DMS79 (cell line): ENCODE measurements at regions not wholly inside any gene's neighbourhood (a gene's known extent, or its start where the extent isn't known, plus 50 kb on each side); places are given as distances from the start of the nearest gene placed in this dataset.

Source experiments
- DNase-seq: peaks from one replicate; lab custom pipeline; 2025; lab: John Stamatoyannopoulos, UW

DNA sequence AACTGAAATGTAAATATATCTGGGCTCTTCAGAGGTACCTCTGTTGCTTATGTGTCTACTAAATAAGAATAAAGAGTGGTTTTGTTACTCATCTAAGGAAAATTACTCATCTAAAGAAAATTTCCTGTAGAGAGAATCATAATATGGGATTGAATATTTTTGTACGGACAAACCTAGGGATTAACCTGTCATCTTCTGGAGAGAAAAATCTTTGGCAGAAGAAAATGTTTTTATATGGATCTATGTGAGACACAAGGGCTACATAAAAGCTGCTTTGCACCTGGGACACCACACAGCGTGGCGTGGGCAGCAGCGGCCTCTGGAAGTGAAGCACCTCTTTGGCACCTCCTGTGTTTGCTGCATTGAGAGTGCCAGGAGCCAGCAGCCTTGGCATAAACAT, 242.9 kb upstream of the DACH1 start:
- no peak for DNase-seq

DNA sequence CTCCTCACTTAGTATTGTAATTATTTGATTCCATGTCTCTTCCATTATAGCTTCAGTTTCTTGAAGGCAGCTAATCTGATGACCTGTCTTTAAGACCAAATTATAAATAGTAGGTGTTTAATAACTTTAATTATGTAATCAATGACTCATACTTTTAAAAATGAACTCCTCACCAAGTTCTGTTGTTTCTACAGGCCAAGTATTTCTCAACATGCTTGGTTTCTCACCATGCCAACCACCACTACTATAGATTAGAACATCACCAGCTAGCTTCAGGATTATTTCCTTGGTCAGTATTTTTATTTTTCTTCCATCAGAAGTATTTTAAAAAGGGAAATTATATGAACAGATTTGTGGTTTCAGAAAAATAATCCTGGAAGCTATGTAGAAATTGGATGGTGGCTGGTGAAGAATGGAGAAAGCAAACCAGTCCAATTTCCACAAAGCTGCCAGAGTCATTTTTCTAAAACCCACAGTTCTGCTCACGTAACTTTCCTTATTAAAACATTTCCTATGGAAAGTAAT, 237.7 kb upstream of the DACH1 start:
- DNase-seq = no peak

DNA sequence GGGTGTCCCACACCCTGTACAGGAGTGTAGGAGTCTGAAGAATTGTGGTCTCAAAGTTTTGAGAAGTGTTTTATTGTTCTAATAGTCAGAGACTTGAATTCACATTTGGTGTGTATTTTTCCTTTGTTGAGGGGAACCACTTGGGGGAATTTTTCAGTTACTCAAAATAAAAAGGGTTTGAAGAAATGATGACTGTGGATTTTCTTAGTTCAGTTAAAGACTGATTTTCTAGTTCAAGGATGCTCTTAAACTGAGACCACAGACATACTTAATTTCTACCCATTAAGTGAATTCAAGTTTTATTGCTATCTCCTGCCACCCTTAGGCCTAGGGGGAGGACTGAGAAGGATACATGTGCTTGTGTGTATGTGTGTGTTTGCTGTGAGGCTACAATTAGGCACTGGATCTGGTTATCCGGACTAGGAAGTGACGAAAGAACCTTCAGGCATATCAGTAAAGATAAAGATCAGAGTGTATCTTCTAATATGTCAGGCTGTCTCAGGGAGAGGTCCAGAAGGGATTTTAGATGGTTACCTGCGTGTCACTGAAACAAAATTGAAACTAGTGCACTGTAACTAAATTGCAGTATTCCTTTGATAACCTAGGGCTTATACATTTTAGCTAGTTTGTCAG, 234.9 kb upstream of the DACH1 start:
- DNase-seq = no peak

DNA sequence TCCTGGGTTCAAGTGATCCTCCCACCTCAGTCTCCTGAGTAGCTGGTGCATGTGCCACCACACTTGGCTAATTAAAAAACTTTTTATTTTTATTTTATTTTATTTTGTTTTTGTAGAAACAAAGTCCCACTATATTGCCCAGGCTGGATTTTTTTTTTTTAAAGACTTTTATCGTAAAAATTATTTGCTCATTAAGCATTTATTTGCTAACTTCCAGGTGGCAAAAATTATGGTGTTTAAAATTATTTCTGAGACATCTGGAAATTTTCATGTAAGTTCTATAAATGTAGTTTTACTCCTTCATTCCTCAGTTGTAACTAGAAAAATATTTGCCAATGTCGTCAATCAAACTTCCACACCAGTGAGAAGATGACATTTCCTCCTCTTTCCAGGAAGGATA, 233.3 kb upstream of the DACH1 start:
- DNase-seq = no peak

DNA sequence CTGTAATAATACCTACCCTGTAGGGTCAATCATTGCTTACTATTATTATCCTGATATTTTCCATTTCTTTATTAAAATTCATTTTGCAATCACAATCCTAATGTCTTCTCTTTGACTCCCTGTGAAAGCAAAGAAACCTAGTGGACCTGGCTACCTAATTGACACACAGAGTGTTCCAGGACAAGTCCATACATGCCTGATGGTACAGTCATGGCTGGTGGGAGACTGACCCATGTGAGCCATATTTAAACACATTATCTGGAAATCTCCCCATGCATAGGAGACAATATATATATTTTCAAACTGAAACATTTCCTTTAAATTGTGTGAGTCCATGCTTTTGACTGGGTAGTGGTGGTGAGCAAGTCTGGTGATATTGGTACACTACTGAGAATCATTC, 230.6 kb upstream of the DACH1 start:
- DNase-seq = no peak

DNA sequence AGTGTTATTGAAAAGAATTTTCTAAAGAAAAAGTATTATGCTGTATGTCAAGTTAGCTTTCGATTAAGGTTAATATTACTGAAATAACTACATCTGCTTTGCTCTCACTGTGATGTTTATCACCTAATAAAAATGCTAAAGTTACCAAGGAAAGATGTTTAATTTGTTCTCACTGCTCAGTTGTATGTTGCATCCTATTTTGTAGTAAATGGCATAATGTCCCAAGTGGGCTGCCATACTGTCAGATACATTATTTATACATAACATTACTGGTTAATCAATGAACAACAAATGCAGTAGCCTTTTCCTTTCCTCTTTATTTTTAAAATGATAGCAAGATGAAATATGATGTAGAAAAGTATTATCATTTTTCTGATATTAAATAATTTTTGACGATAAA, 226.3 kb upstream of the DACH1 start:
- no peak for DNase-seq

DNA sequence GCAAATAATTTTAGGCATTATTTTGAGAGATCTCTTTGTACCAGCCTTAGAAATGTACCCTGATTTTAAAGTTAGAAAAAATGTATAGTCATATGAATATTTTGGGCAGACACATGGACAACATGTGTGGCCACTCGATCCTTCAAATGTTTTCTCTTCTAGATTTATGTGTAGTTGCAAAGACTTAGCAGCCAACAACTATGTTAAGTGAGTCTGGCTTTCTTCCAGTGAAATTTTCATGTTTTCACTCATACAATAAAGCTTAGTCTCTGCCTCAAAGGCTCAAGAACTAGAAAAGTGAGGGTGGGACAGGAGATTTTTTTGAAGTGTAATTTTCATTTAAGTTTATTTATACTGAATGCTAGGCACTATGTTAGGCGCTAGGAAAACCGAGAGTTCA, 207.7 kb upstream of the DACH1 start:
- DNase-seq = no peak

DNA sequence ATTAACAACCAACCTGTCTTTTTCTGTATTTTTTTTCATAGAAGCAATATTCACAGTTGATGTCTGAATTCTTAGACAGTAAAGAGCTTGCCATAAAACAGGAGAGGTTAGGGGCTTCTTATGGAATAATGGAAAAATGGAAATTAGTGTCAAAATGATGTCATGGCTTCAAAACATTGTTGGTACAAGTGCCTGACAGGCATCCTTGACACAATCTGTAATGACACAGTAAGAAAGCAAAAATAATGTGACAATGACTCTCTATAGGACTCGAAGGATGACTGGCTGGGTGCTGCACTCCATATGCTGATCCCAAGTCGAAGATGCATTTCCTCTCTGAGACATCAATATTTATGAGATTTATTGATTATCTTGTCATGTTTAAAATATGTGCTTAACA, 205.3 kb upstream of the DACH1 start:
- no peak for DNase-seq

DNA sequence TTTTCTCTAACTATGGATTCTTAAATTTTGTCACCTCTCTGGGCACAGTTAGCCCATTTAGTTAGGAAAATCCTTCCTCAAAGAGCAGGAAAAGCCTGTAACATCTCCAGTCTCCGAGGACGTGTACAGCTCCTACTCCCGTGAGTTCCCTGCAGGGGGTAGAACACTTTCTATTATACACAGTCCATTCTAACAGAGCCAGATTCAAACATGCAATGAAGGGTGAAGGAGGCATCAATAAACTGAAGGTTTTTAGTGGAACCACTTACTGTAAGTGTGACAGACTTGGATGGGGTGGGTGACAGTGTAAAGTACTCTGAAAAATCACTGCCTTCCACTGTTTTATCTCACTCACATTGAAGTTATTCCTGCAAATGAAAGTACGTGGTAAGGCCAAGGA, 204.7 kb upstream of the DACH1 start:
- DNase-seq = no peak

DNA sequence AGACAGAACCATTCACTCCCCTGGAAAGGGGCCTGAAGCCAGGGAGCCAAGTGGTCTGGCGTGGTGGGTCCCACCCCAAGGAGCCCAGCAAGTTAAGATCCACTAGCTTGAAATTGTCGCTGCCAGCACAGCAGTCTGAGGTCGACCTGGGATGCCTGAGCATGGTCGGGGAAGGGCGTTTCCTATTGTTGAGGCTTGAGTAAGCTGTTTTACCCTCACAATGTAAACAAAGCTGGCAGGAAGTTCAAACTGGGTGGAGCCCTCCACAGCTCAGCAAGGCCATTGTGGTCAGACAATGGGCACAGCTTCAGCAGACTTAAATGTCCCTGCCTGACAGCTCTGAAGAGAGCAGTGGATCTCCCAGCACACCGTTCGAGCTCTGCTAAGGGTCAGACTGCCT, 195.6 kb upstream of the DACH1 start:
- no peak for DNase-seq

DNA sequence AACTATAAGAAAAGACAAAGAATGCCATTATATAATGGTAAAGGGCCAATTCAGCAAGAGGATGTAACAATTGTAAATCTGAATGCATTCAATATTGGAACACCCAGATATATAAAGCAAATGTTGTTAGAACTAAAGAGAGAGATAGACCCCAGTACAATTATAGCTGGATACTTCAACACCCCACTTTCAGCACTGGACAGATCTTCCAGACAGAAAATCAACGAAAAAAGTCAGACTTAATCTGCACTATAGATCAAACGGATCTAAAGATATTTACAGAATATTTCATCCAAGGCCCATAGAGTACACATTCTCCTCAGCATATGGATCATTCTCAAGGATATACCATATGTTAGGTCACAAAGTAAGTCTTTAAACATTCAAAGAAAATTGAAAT, 194.6 kb upstream of the DACH1 start:
- no peak for DNase-seq

DNA sequence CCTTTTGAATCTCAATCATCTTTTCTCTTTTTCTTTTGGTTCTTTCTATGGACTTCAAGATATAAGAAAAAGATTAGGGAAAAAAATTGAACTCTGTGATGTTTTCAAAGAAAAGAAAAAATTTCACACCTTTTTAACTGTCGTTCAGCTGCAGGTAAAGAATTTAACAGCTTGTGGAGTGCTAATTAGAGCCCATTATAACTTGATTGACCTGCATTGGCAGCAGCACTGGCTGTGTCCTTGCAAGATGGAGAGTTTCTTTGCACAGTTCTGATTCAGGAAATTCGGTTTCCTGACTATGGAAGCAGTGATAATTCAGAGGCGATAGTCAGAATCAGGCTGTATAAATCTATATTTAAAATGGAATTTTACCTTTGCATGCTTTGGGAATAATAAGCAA, 183.2 kb upstream of the DACH1 start:
- no peak for DNase-seq

DNA sequence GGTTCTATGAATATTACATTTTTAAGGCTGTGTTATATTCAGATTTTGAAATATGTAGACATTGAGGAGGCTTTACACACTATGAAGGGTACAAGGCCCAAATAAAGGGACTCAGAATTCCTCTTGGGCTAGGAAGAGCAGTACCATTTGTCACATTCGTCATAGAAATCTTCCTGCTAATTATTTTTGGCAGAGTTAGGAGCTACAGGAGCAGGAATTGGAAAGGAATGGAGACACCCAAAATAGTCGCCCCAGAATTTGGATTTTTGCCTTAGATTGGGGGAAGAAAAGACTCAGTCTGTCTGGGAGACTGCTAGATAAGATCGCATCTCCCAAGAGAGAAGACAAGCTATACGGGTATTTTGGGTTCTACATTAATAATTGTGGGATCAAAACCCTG, 176.4 kb upstream of the DACH1 start:
- DNase-seq = no peak

DNA sequence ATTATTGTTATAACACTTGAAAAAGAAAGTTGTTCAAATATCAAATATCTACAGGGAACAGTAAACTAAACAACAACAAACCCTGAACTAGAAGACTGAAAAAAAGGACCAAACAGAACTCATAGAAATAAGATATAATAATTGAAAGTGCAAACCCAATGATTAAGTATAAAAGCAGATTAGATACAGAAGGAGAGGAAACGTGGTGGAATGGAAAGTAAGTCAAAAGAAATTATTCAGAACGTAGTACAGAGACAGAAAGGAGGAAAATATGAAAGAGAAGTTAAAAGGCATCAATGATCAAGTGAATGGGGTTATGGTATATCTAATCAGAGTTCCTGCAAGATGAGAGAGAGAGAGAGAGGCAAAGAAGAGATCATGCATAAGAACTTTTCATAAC, 174.2 kb upstream of the DACH1 start:
- DNase-seq = no peak

DNA sequence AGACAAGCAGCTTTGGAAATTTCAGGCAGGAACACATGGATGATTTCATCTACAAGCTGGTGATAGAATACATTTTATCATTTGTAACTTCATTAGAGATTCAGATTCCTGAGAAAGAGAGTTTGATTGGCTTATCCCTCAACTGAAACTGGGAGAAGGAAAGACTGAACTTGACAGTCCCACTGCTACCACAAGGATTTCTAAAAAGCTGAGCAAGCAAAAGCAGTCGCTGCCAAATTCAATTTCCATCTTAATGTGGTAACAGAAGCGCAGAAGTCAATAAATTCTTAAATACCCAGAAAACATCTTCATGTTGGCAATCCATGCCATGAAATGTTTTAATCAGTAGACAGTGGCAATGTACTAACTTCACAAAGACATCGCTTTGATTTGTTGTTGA, 172.1 kb upstream of the DACH1 start:
- no peak for DNase-seq

DNA sequence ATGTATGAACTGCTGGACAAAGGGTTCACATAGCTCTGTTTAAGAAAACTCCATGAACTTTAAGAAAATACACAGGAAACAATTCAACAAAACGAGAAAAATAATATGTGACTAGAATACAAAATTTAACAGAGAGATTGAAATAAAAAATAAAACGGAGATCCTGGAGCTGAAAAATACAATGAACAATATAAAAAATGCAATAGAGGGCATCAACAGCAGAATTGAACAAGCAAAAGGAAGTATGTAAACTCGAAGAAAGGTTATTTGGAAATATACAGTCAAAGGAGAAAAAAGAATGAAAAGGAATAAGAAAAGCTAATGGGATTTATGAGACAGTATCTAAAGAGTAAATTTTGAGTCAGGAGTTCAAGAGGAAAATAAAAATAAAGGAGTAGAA, 163.0 kb upstream of the DACH1 start:
- no peak for DNase-seq

DNA sequence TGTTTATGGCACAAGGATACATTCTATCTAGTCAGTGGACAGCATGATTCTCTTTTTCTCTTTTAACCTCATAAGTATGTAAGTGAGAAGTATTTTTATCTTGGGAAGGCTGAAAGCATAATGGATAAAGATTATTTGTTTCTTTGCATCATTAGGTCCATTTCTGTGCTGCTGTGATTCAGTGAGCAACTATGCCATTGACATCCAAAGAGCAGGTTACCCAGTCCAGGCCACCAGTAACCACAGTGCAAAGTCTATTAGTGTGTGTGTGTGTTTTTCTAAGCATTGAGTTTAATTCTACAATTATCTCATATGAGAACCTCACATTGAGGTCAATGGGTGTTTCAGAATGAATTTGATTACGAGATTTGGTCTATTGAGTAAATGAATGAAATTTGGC, 158.8 kb upstream of the DACH1 start:
- no peak for DNase-seq

DNA sequence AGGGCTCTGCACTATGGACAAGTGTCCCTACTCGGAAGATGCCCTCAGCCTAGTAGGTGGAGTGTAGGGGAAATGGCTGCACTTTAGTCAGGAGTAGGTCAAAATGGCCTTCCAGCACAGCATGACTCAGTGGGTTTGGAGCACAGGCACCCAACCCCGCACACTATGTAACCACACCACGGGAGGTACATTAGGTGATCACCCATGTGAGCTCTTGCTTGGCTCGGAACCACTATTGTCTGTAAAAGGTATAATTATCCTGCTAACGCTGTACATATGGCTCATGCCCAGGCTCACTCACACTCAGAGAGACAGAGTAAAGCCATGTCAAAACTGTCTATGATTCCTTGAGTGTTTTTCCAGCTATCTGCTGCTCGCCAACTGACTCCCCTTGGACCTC, 156.9 kb upstream of the DACH1 start:
- DNase-seq = no peak

DNA sequence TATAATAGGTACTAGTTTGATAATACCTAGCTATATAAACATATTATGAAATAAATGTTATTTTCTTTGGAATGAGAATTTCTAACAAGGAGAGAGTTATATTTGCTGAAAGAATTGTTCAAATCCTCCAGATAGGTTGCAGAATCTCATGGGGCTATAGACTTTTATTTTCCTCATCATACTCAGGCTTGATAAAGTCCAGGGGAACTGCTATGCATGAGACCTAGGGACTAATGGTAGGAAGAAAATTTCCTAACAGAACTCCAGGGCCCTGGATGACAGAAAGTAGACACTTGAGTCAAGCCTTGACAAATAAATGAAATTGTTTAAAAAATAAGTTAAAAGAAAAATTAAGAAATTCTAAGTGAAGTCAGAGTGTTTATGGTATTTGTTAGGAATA, 138.5 kb upstream of the DACH1 start:
- no peak for DNase-seq

DNA sequence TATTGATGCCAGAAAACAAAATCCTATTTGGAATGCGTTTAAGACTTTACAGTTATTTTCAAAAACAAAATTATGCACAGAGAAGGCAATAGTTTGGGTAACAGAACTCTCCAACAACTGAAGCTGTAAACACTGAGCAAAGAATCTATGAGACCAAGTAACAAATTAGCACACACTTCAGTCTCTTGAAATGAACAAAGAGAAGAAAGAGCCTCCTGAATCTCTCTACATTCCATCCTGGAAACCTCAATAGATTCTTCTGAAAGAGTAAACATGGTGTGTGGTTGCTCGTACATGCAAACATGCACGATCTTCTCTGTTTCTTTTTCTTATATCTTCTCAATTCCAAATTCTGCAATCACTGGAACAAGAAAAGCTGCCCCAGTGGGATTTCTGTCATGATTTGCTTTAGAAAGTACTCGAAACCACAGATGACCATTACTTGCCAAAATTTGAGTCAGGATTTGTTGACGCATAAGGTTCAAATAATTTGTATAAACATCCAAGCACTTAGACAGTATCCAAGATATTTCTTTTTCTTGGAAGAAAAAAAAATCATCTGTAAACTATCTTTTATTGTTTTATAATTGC, 137.9 kb upstream of the DACH1 start:
- no peak for DNase-seq

DNA sequence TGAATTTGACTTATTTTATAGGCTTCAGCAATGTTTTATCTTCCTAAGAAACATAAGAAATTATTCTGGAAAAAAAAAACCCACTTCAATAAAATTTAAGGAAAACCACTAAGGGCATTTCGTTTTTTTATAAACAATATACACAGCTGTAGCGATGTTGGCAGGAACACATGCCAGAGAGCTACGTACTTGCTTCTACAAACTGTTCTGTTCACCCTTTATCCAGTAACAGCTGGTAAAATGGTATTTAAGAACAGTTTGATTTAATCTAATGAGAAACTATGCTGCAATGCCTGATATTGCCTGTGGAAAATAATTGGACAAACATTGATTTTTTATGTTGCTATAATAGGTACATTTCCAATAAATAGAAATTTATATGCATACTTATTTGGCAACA, 137.2 kb upstream of the DACH1 start:
- no peak for DNase-seq

DNA sequence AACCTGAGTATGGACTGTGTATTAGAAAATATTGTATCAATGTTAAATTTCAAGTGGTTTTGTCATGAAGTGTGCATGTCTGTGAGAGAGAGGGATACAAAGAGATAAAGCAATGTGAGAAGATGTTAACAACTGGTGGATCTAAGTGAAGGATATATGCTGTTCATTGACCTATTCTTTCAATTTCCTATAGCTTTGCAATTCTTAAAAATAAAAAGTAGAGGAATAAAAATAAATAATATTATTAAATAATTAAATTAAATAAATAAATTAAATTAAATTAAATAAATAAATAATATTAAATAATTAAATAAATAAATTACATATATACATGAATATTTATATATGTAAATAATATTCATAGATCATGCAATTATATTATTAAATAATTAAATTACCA, 131.2 kb upstream of the DACH1 start:
- DNase-seq = no peak

DNA sequence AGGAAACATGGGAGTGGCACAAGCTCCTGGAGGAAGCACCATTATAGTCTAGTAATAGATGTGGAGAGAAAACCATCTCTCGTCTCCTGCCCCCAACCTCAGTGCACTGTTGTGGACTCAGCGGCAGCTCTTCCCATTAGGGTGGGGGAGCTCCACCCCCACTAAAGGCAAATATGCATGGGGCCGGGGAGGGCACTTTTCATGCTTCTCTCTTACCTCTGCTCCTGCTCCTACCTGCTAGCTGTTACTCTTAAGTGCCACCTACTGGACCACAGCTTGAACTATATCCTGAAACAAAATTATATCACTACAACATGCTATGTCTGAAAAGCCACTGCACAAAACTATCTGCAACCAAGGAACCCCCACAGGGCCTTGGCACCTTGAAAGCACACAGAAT, 112.6 kb upstream of the DACH1 start:
- no peak for DNase-seq

DNA sequence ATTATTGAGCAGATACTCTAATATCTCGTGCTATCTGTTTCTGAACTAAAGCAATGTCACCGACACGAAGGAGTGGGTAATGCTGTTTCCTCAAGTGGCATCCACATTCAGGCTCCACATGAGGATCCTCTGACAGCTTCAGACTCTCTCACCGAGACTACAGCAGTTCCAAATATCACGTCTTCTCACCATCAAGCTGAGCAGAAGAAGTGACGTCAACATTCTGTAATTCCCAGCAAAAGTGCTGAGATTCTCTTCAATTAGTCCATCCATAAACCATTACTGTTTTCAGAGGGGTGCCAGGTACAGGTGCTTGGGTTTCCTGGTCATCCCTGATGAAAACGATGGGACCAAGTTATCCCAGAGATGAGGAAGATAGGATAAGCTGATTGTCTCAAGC, 110.0 kb upstream of the DACH1 start:
- no peak for DNase-seq
